Upper lobe of left lung (tissue), 6 donors: ENCODE measurements at regions not wholly inside any gene's neighbourhood (a gene's known extent, or its start where the extent isn't known, plus 50 kb on each side); places are given as distances from the start of the nearest gene placed in this dataset.
A peak's percentile ranks its signal among the peaks of the same experiment; 100 is the strongest.
"Not testable (repeated sequence)": the region's sequence is repeated elsewhere in the genome, so short reads cannot be mapped to it uniquely, and the experiment has no call there.

Source experiments
- ATAC-seq, 2 donors: fragments of 200-7000 bp; cut with Tn5 transposase; one replicate each; pipeline ENCODE4 v1.9.1; 2022; ENCODE audit warnings: mild to moderate bottlenecking in 2 of 2, moderate library complexity in 2 of 2; ENCODE audit not compliant: low FRiP score in 2 of 2
- DNase-seq, 2 donors: peaks; one replicate each; pipeline ENCODE4 v3.0.0-alpha.2; 2019 to 2020
- H3K27ac ChIP-seq, 4 donors: fragments of 200-600 bp; sonication (generic); one replicate each; pipeline ENCODE4 v1.5.1; 2016 to 2019
- H3K27me3 ChIP-seq, 4 donors: fragments of 200-600 bp; sonication (generic); one replicate each; pipeline ENCODE4 v1.5.1; 2017 to 2019
- H3K36me3 ChIP-seq, 4 donors: fragments of 200-600 bp; sonication (generic); one replicate each; pipeline ENCODE4 v1.5.1; 2016 to 2019
- H3K4me1 ChIP-seq, 4 donors: fragments of 200-600 bp; sonication (generic); one replicate each; pipeline ENCODE4 v1.5.1; 2018 to 2019
- H3K4me3 ChIP-seq, 4 donors: fragments of 200-600 bp; sonication (generic); one replicate each; pipeline ENCODE4 v1.5.1; 2017 to 2019; ENCODE audit warnings: mild to moderate bottlenecking in 2 of 4, moderate library complexity in 1 of 4
- H3K9me3 ChIP-seq, 4 donors: fragments of 200-600 bp; sonication (generic); one replicate each; pipeline ENCODE4 v1.5.1; 2018 to 2019
- CTCF ChIP-seq, 6 experiments: fragments of 450-650 bp in 4 of 6; fragments of 200-600 bp in 2 of 6; sonication (generic) in 2 of 6; IDR thresholded peaks; one replicate each; pipeline ENCODE4 v1.5.1; 2016 to 2019; ENCODE audit warnings: antibody characterized with exemption in 6 of 6
- EP300 ChIP-seq, 4 donors: sonication (generic); formaldehyde crosslinking; IDR thresholded peaks; one replicate each; pipeline ENCODE4 v1.5.1; 2017; ENCODE audit warnings: antibody characterized with exemption in 4 of 4, control low read depth in 2 of 4
- POLR2A ChIP-seq, 4 donors: fragments of 450-650 bp; IDR thresholded peaks; one replicate each; pipeline ENCODE4 v1.5.1; 2016 to 2017; ENCODE audit warnings: antibody characterized with exemption in 4 of 4, mild to moderate bottlenecking in 2 of 4
- POLR2AphosphoS5 ChIP-seq, 2 donors: sonication (generic); formaldehyde crosslinking; IDR thresholded peaks; one replicate each; pipeline ENCODE4 v1.5.1; 2017; ENCODE audit warnings: antibody characterized with exemption in 2 of 2
- WGBS, 2 donors: methylation state at CpG; one replicate each; pipeline ENCODE4 v1.1.5; 2017 to 2018; 5-methylcytosine and 5-hydroxymethylcytosine counted together
- small RNA-seq, 4 donors: library from RNA; depleted of rRNA; stranded (forward); fragments of <200 nt; gene quantifications; one replicate each; pipeline ENCODE3, GENCODE V24; 2016
- donor health status: DM: no; HTN: no; CAD: no; lungs with moderate emphysema.
- donor health status: DM: no; HTN: yes; CAD: no; lungs with severe emphysema.

- H3K9me3 ChIP-seq, H3K27ac ChIP-seq, ATAC-seq, H3K4me3 ChIP-seq, H3K4me1 ChIP-seq, H3K27me3 ChIP-seq, H3K36me3 ChIP-seq: not testable (repeated sequence)
- DNase-seq = peak; percentile 26 to 91
- 88 to 93% methylated on average over 19 to 25 of the region's 25 CpGs for WGBS, 2 donors
These were observed 1399.1 kb upstream of the PCDH10 start for GRCh38 chr4:131750006-131750405.

GRCh38 chr4:131750469-131750868, 1398.6 kb upstream of the PCDH10 start:
- H3K27me3 ChIP-seq, ATAC-seq, H3K9me3 ChIP-seq, H3K4me1 ChIP-seq, H3K4me3 ChIP-seq, H3K36me3 ChIP-seq, H3K27ac ChIP-seq: not testable (repeated sequence)
- 95 to 97% methylated on average over 21 to 23 of the region's 31 CpGs for WGBS, 2 donors
- DNase-seq = peak in 1 of 2 donors; percentile 95

- not testable (repeated sequence) for ATAC-seq, H3K4me1 ChIP-seq, H3K27me3 ChIP-seq, H3K4me3 ChIP-seq, H3K9me3 ChIP-seq, H3K36me3 ChIP-seq, DNase-seq, H3K27ac ChIP-seq
- no CpG with 5 or more reads among the region's 35 CpGs for WGBS, 2 donors
These were observed 1386.9 kb upstream of the PCDH10 start for GRCh38 chr4:131762234-131762633.

GRCh38 chr4:131764730-131765129, 1384.4 kb upstream of the PCDH10 start:
- no peaks in the 10 kb centered on the region for H3K4me1 ChIP-seq
- DNase-seq = peak in 1 of 2 donors; percentile 71
- no peak overlapping the region for H3K4me3 ChIP-seq
- no peak overlapping the region for H3K27ac ChIP-seq
- H3K27me3 ChIP-seq = no peaks in the 10 kb centered on the region
- H3K36me3 ChIP-seq = no peaks in the 10 kb centered on the region
- WGBS, 2 donors = 94 to 95% methylated on average over 16 to 28 of the region's 28 CpGs
- no peak for TF ChIP-seq POLR2AphosphoS5 (IDR thresholded peaks at IDR 0.05)
- no peak for TF ChIP-seq POLR2A (IDR thresholded peaks at IDR 0.05)
- TF ChIP-seq CTCF (IDR thresholded peaks at IDR 0.05) = no peak
- TF ChIP-seq EP300 (IDR thresholded peaks at IDR 0.05) = no peak
- ATAC-seq = no peak
- no peaks in the 10 kb centered on the region for H3K9me3 ChIP-seq

GRCh38 chr4:131774382-131774781, 1374.7 kb upstream of the PCDH10 start:
- 18 to 23% methylated on average over 3 of the region's 3 CpGs for WGBS, 2 donors
- not testable (repeated sequence) for ATAC-seq, H3K27me3 ChIP-seq, H3K36me3 ChIP-seq, H3K9me3 ChIP-seq, H3K27ac ChIP-seq, H3K4me1 ChIP-seq, DNase-seq, H3K4me3 ChIP-seq

GRCh38 chr4:131810565-131810964, 1338.5 kb upstream of the PCDH10 start:
- WGBS, 2 donors = 10 to 19% methylated on average over 3 of the region's 3 CpGs
- H3K27me3 ChIP-seq, H3K4me3 ChIP-seq, H3K9me3 ChIP-seq, H3K36me3 ChIP-seq, DNase-seq, ATAC-seq, H3K4me1 ChIP-seq, H3K27ac ChIP-seq: not testable (repeated sequence)

Small RNA genes lying in the stretch of these regions (small RNA-seq; reads per million reads assigned to genes)
- gene AC105424.1 (0 reads per million in 4 donors), gene RF00156 (0 reads per million in 4 donors), gene RN7SL205P (0 reads per million in 4 donors), gene RNU6-224P (0 reads per million in 4 donors)
